Osteocyte (in vitro differentiated cells): ENCODE measurements at regions not wholly inside any gene's neighbourhood (a gene's known extent, or its start where the extent isn't known, plus 50 kb on each side); places are given as distances from the start of the nearest gene placed in this dataset.
"Not testable (repeated sequence)": the region's sequence is repeated elsewhere in the genome, so short reads cannot be mapped to it uniquely, and the experiment has no call there.

Experiments used
- DNase-seq: peaks from one replicate; pipeline ENCODE4 v3.0.0; 2021; ENCODE audit warnings: mixed read lengths; ENCODE audit not compliant: unreplicated experiment; ENCODE audit errors: extremely low spot score
- H3K27ac Mint-ChIP-seq: one replicate; pipeline ENCODE4 v1.8.0; 2021; ENCODE audit warnings: mild to moderate bottlenecking, mixed read lengths; ENCODE audit not compliant: unreplicated experiment
- H3K27me3 Mint-ChIP-seq: one replicate; pipeline ENCODE4 v1.8.0; 2021; ENCODE audit warnings: mixed read lengths; ENCODE audit not compliant: unreplicated experiment
- H3K36me3 Mint-ChIP-seq: one replicate; pipeline ENCODE4 v1.8.0; 2021; ENCODE audit warnings: mixed read lengths; ENCODE audit not compliant: unreplicated experiment
- H3K4me1 Mint-ChIP-seq: one replicate; pipeline ENCODE4 v1.8.0; 2021; ENCODE audit warnings: mixed read lengths; ENCODE audit not compliant: unreplicated experiment
- H3K4me3 Mint-ChIP-seq: one replicate; pipeline ENCODE4 v1.8.0; 2021; ENCODE audit warnings: mild to moderate bottlenecking, moderate library complexity, mixed read lengths; ENCODE audit not compliant: unreplicated experiment
- H3K9me3 Mint-ChIP-seq: one replicate; pipeline ENCODE4 v1.8.0; 2021; ENCODE audit warnings: mixed read lengths; ENCODE audit not compliant: unreplicated experiment
- TF ChIP-seq, protein P1 (sequence below): fragments of 200-600 bp; sonication (generic); IDR thresholded peaks from 2 replicates; pipeline ENCODE4 v1.5.0; 2021; ENCODE audit warnings: antibody characterized with exemption, mild to moderate bottlenecking, moderate library complexity

- Mint-ChIP-seq H3K27ac (no peak overlapping the region), H3K4me1 (no peaks in the 10 kb centered on the region), H3K4me3 (no peak overlapping the region), H3K9me3 (peaks cover 3% of the 10 kb centered on the region), H3K36me3 (no peaks in the 10 kb centered on the region), H3K27me3 (peaks cover 2% of the 10 kb centered on the region)
- TF ChIP-seq, protein P1, sequence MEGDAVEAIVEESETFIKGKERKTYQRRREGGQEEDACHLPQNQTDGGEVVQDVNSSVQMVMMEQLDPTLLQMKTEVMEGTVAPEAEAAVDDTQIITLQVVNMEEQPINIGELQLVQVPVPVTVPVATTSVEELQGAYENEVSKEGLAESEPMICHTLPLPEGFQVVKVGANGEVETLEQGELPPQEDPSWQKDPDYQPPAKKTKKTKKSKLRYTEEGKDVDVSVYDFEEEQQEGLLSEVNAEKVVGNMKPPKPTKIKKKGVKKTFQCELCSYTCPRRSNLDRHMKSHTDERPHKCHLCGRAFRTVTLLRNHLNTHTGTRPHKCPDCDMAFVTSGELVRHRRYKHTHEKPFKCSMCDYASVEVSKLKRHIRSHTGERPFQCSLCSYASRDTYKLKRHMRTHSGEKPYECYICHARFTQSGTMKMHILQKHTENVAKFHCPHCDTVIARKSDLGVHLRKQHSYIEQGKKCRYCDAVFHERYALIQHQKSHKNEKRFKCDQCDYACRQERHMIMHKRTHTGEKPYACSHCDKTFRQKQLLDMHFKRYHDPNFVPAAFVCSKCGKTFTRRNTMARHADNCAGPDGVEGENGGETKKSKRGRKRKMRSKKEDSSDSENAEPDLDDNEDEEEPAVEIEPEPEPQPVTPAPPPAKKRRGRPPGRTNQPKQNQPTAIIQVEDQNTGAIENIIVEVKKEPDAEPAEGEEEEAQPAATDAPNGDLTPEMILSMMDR: no peak
- no peak for DNase-seq
Observed at GRCh38 chr14:30240685-30241084, 313.0 kb upstream of the PRKD1 start.

DNA sequence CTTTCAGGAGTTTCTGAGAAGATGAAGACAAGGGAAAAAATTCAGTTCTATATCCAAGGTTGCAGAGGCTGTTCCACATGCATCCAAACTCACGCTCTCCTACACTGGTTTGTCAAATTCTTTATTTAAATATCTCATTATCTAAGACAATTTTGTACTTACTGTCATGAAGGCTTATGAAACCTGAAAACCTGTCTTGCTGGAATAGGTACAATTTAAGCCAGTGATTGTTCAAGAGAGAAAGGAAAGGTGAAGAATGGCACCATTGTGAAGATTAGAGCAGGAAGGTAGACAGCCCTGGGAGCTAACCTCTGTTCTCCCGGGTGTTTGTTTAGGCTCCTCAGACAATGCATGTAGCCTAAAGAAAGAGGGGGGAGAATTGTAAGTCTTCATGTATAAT, 315.1 kb upstream of the PRKD1 start:
- no peaks in the 10 kb centered on the region for H3K9me3 Mint-ChIP-seq
- TF ChIP-seq, protein P1: no peak
- no peak overlapping the region for H3K27ac Mint-ChIP-seq
- H3K27me3 Mint-ChIP-seq: peaks cover 2% of the 10 kb centered on the region
- no peaks in the 10 kb centered on the region for H3K4me1 Mint-ChIP-seq
- H3K4me3 Mint-ChIP-seq: no peak overlapping the region
- H3K36me3 Mint-ChIP-seq: no peaks in the 10 kb centered on the region
- DNase-seq: no peak

DNA sequence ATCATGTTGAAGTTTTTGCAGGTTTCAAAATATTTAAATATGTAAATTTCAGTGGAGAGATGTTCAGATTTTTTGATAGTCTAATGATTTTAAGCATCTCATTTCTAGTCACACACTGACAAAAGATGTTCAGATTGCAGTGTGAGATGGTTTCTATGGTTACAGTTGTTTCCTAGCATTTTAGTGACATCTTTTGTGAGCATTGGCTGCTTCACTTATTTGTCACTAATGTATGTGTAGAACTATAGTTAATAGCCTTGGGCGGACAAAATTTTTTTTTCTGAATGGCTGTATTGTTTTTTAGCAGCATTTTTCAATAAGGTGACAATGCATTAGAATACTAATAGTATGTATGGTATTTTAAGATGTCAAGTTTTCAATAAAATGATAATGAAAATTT, 315.6 kb upstream of the PRKD1 start:
- H3K4me1 Mint-ChIP-seq: no peaks in the 10 kb centered on the region
- H3K9me3 Mint-ChIP-seq: no peaks in the 10 kb centered on the region
- H3K4me3 Mint-ChIP-seq: no peak overlapping the region
- H3K36me3 Mint-ChIP-seq: no peaks in the 10 kb centered on the region
- TF ChIP-seq, protein P1: no peak
- no peak overlapping the region for H3K27ac Mint-ChIP-seq
- no peak for DNase-seq
- H3K27me3 Mint-ChIP-seq: peaks cover 2% of the 10 kb centered on the region

DNA sequence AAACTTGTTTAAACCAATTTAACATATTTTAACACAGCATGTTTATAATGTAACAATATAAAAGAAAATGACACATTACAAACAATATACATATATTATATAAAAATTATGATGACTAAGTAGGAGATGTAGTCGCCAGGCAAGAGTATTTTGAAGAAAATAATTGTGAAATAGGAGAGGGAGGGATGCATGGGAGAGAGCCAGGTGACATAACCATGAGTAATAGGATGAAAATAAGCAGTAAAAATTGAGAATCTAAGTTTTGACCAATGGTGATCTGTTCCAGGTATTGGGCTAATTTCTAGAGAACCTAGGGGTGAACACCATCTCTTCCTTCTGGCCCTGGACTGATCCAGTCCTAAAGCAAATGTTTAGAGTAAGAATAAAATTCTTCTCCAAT, 315.2 kb upstream of the G2E3 start:
- Mint-ChIP-seq H3K4me1 (no peaks in the 10 kb centered on the region), H3K4me3 (no peak overlapping the region), H3K27ac (no peak overlapping the region), H3K27me3 (peaks cover 2% of the 10 kb centered on the region), H3K36me3 (no peaks in the 10 kb centered on the region), H3K9me3 (no peaks in the 10 kb centered on the region)
- TF ChIP-seq, protein P1: no peak
- DNase-seq: no peak

DNA sequence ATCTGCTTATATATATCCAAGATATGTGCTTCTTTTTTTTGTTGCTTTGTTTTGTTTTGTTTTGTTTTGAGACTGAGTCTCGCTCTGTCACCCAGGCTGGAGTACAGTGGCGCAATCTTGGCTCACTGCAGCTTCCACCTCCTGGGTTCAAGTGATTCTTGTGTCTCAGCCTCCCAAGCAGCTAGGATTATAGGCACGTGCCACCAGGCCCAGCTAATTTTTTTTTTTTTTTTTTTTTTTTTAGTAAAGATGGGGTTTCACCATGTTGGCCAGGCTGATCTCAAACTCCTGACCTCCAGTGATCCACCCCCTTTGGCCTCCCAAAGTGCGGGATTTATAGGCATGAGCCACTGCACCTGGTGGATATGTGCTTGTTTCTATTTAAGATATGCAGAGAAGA, 314.6 kb upstream of the G2E3 start:
- H3K27me3 Mint-ChIP-seq, H3K9me3 Mint-ChIP-seq, H3K4me1 Mint-ChIP-seq, H3K27ac Mint-ChIP-seq, H3K36me3 Mint-ChIP-seq, H3K4me3 Mint-ChIP-seq, DNase-seq: not testable (repeated sequence)

DNA sequence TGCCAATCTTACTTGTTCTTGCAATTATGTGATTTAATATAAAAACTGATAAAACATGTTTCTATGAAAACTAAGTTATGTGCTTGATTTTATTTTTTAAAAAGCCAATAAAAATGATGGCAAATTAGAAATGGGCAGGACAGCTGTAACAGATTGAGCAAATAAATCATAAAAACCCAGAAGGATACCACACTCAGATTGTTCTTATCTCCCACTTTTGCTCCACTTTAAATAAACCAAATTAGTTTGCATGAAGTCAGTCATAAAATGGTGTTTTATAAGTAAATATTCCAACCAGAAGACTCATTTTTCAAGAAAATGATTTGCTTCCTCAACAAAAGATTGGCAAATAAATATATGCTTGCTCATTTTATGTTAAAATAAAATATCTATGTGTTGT, 307.9 kb upstream of the G2E3 start:
- Mint-ChIP-seq H3K36me3 (no peaks in the 10 kb centered on the region), H3K27me3 (no peaks in the 10 kb centered on the region), H3K4me3 (no peak overlapping the region), H3K27ac (no peak overlapping the region), H3K9me3 (no peaks in the 10 kb centered on the region), H3K4me1 (no peaks in the 10 kb centered on the region)
- TF ChIP-seq, protein P1: no peak
- DNase-seq: no peak
